CD4-positive, CD25-positive, alpha-beta regulatory T cell (primary cell): ENCODE measurements at regions not wholly inside any gene's neighbourhood (a gene's known extent, or its start where the extent isn't known, plus 50 kb on each side); places are given as distances from the start of the nearest gene placed in this dataset.
"Not testable (repeated sequence)": the region's sequence is repeated elsewhere in the genome, so short reads cannot be mapped to it uniquely, and the experiment has no call there.

Experiments used
- ATAC-seq, 2 donors: fragments of 150-1000 bp; cut with Tn5 transposase; one replicate each; pipeline ENCODE4 v1.10.0; 2021; ENCODE audit warnings: low read depth in 2 of 2, moderate number of reproducible peaks in 2 of 2, moderate library complexity in 1 of 2
- DNase-seq, 3 donors: peaks; one replicate each; pipeline versions ENCODE4 v3.0.0 to v3.0.0-alpha.2; 2012 to 2022; ENCODE audit warnings: mixed read lengths in 1 of 3
- H3K27ac ChIP-seq: one replicate; pipeline ENCODE4 v1.7.0; 2013; ENCODE audit warnings: mild to moderate bottlenecking, low read length; ENCODE audit not compliant: insufficient read depth, poor library complexity, severe bottlenecking
- H3K27me3 ChIP-seq: one replicate; pipeline ENCODE4 v1.7.0; 2013; ENCODE audit warnings: low read length; ENCODE audit not compliant: control insufficient read depth, insufficient read depth
- H3K36me3 ChIP-seq: one replicate; pipeline ENCODE4 v1.7.0; 2013; ENCODE audit warnings: mild to moderate bottlenecking, low read length, moderate library complexity; ENCODE audit not compliant: control insufficient read depth, insufficient read depth
- H3K4me1 ChIP-seq: 2 replicates; pipeline ENCODE4 v1.7.0; 2013; ENCODE audit warnings: mild to moderate bottlenecking, low read length; ENCODE audit not compliant: insufficient read depth, control insufficient read depth, poor library complexity, severe bottlenecking
- H3K4me3 ChIP-seq: one replicate; pipeline ENCODE4 v1.7.0; 2013; ENCODE audit warnings: low read depth, mild to moderate bottlenecking, low read length, moderate library complexity
- H3K9me3 ChIP-seq, 2 experiments: 1 replicate in 1 of 2; 2 replicates in 1 of 2; pipeline ENCODE4 v1.7.0; 2013; ENCODE audit warnings: low read length in 2 of 2, mild to moderate bottlenecking in 1 of 2, moderate library complexity in 1 of 2; ENCODE audit not compliant: control insufficient read depth in 2 of 2
- H3K27ac Mint-ChIP-seq, 3 donors: one replicate each; pipeline ENCODE4 v1.8.0; 2020 to 2022; ENCODE audit warnings: mild to moderate bottlenecking in 3 of 3, mixed read lengths in 3 of 3, moderate library complexity in 2 of 3
- H3K27me3 Mint-ChIP-seq: one replicate; pipeline ENCODE4 v1.8.0; 2022; ENCODE audit warnings: mild to moderate bottlenecking, mixed read lengths
- H3K36me3 Mint-ChIP-seq: one replicate; pipeline ENCODE4 v1.8.0; 2020; ENCODE audit warnings: mixed read lengths
- H3K4me1 Mint-ChIP-seq, 4 donors: one replicate each; pipeline ENCODE4 v1.8.0; 2020 to 2022; ENCODE audit warnings: mixed read lengths in 4 of 4, mild to moderate bottlenecking in 1 of 4
- H3K4me3 Mint-ChIP-seq, 4 donors: one replicate each; pipeline ENCODE4 v1.8.0; 2020 to 2022; ENCODE audit warnings: mild to moderate bottlenecking in 4 of 4, mixed read lengths in 4 of 4, moderate library complexity in 3 of 4
- H3K9me3 Mint-ChIP-seq, 7 donors: one replicate each; pipeline ENCODE4 v1.8.0; 2020 to 2022; ENCODE audit warnings: mixed read lengths in 7 of 7, mild to moderate bottlenecking in 3 of 7, moderate library complexity in 2 of 7

GRCh38 chr14:38556252-38556651 lies 300.4 kb upstream of the CLEC14A start:
- Histone ChIP-seq H3K4me3 (no peak overlapping the region), H3K4me1 (no peaks in the 10 kb centered on the region), H3K27ac (no peak overlapping the region), H3K27me3 (no peaks in the 10 kb centered on the region), H3K36me3 (no peaks in the 10 kb centered on the region), H3K9me3 (no peaks in the 10 kb centered on the region)
- DNase-seq, result no peak
- peaks cover 4% of the 10 kb centered on the region for H3K27me3 Mint-ChIP-seq
- H3K36me3 Mint-ChIP-seq, result no peaks in the 10 kb centered on the region
- no peak overlapping the region for H3K4me3 Mint-ChIP-seq
- H3K27ac Mint-ChIP-seq, result no peak overlapping the region
- ATAC-seq, result no peak
- no peaks in the 10 kb centered on the region for H3K4me1 Mint-ChIP-seq
- peaks cover 0 to 11% (median 8%) of the 10 kb centered on the region in 7 donors for H3K9me3 Mint-ChIP-seq

- H3K36me3 ChIP-seq, result no peaks in the 10 kb centered on the region
- no peaks in the 10 kb centered on the region for H3K27me3 ChIP-seq
- Mint-ChIP-seq H3K9me3 (peaks cover 0 to 9% (median 6%) of the 10 kb centered on the region in 7 donors), H3K27ac (no peak overlapping the region), H3K36me3 (no peaks in the 10 kb centered on the region), H3K4me3 (no peak overlapping the region), H3K27me3 (peaks cover 4% of the 10 kb centered on the region), H3K4me1 (no peaks in the 10 kb centered on the region)
- no peak overlapping the region for H3K4me3 ChIP-seq
- DNase-seq, result no peak
- H3K27ac ChIP-seq, result no peak overlapping the region
- no peaks in the 10 kb centered on the region for H3K9me3 ChIP-seq
- no peak for ATAC-seq
- no peaks in the 10 kb centered on the region for H3K4me1 ChIP-seq
Observed at GRCh38 chr14:38554026-38554425, 298.1 kb upstream of the CLEC14A start.

GRCh38 chr14:38553586-38553985 lies 297.7 kb upstream of the CLEC14A start:
- H3K36me3 ChIP-seq, result no peaks in the 10 kb centered on the region
- ATAC-seq, result no peak
- Mint-ChIP-seq H3K36me3 (no peaks in the 10 kb centered on the region), H3K9me3 (peaks cover 0 to 6% (median 3%) of the 10 kb centered on the region in 7 donors), H3K27me3 (peaks cover 4% of the 10 kb centered on the region), H3K4me3 (no peak overlapping the region), H3K4me1 (no peaks in the 10 kb centered on the region), H3K27ac (no peak overlapping the region)
- H3K27ac ChIP-seq, result no peak overlapping the region
- no peaks in the 10 kb centered on the region for H3K27me3 ChIP-seq
- no peak overlapping the region for H3K4me3 ChIP-seq
- no peak for DNase-seq
- no peaks in the 10 kb centered on the region for H3K9me3 ChIP-seq
- no peaks in the 10 kb centered on the region for H3K4me1 ChIP-seq

GRCh38 chr14:38549564-38549963 lies 293.7 kb upstream of the CLEC14A start:
- DNase-seq (no peak), ATAC-seq (no peak)
- peaks cover 0 to 3% (median 0%) of the 10 kb centered on the region in 7 donors for H3K9me3 Mint-ChIP-seq
- no peaks in the 10 kb centered on the region for H3K36me3 Mint-ChIP-seq
- H3K4me3 ChIP-seq, result no peak overlapping the region
- no peaks in the 10 kb centered on the region for H3K4me1 Mint-ChIP-seq
- no peak overlapping the region for H3K27ac Mint-ChIP-seq
- H3K27me3 Mint-ChIP-seq, result peaks cover 4% of the 10 kb centered on the region
- no peaks in the 10 kb centered on the region for H3K36me3 ChIP-seq
- no peak overlapping the region for H3K27ac ChIP-seq
- H3K9me3 ChIP-seq, result no peaks in the 10 kb centered on the region
- H3K4me3 Mint-ChIP-seq, result no peak overlapping the region
- H3K27me3 ChIP-seq, result no peaks in the 10 kb centered on the region
- no peaks in the 10 kb centered on the region for H3K4me1 ChIP-seq

- Mint-ChIP-seq H3K36me3 (no peaks in the 10 kb centered on the region), H3K4me3 (no peak overlapping the region), H3K4me1 (no peaks in the 10 kb centered on the region), H3K27me3 (no peaks in the 10 kb centered on the region), H3K27ac (no peak overlapping the region), H3K9me3 (peaks cover 0 to 7% (median 0%) of the 10 kb centered on the region in 7 donors)
- Histone ChIP-seq H3K27me3 (no peaks in the 10 kb centered on the region), H3K36me3 (no peaks in the 10 kb centered on the region), H3K9me3 (no peaks in the 10 kb centered on the region), H3K4me1 (no peaks in the 10 kb centered on the region), H3K4me3 (no peak overlapping the region), H3K27ac (no peak overlapping the region)
- no peak for DNase-seq
- no peak for ATAC-seq
Observed at GRCh38 chr14:38547961-38548490, 292.1 kb upstream of the CLEC14A start.

- H3K4me3 ChIP-seq, result no peak overlapping the region
- no peaks in the 10 kb centered on the region for H3K4me1 ChIP-seq
- H3K27me3 ChIP-seq, result no peaks in the 10 kb centered on the region
- no peaks in the 10 kb centered on the region for H3K9me3 ChIP-seq
- Mint-ChIP-seq H3K9me3 (peaks cover 0 to 7% (median 0%) of the 10 kb centered on the region in 7 donors), H3K4me3 (no peak overlapping the region), H3K4me1 (no peaks in the 10 kb centered on the region), H3K36me3 (no peaks in the 10 kb centered on the region), H3K27ac (no peak overlapping the region), H3K27me3 (no peaks in the 10 kb centered on the region)
- DNase-seq (no peak), ATAC-seq (no peak)
- no peaks in the 10 kb centered on the region for H3K36me3 ChIP-seq
- no peak overlapping the region for H3K27ac ChIP-seq
Observed at GRCh38 chr14:38546932-38547551, 291.1 kb upstream of the CLEC14A start.

- no peaks in the 10 kb centered on the region for H3K27me3 ChIP-seq
- no peak overlapping the region for H3K4me3 Mint-ChIP-seq
- ATAC-seq, result no peak
Observed at GRCh38 chr14:38544776-38545175, 288.9 kb upstream of the CLEC14A start.

GRCh38 chr14:38543851-38544250 lies 288.0 kb upstream of the CLEC14A start:
- H3K4me3 ChIP-seq, H3K36me3 Mint-ChIP-seq, H3K27ac ChIP-seq, H3K9me3 Mint-ChIP-seq, ATAC-seq, DNase-seq, H3K27me3 Mint-ChIP-seq, H3K4me1 ChIP-seq, H3K9me3 ChIP-seq, H3K4me3 Mint-ChIP-seq, H3K27me3 ChIP-seq, H3K27ac Mint-ChIP-seq, H3K4me1 Mint-ChIP-seq, H3K36me3 ChIP-seq: not testable (repeated sequence)

More at GRCh38 chr14:38544776-38545175, 288.9 kb upstream of the CLEC14A start:
- no peak overlapping the region for H3K27ac Mint-ChIP-seq
- no peak for DNase-seq
- Histone ChIP-seq H3K4me3 (no peak overlapping the region), H3K27ac (no peak overlapping the region), H3K9me3 (no peaks in the 10 kb centered on the region), H3K36me3 (no peaks in the 10 kb centered on the region), H3K4me1 (no peaks in the 10 kb centered on the region)
- peaks cover 0 to 7% (median 0%) of the 10 kb centered on the region in 7 donors for H3K9me3 Mint-ChIP-seq
- H3K27me3 Mint-ChIP-seq, result no peaks in the 10 kb centered on the region
- no peaks in the 10 kb centered on the region for H3K36me3 Mint-ChIP-seq
- H3K4me1 Mint-ChIP-seq, result no peaks in the 10 kb centered on the region
